ENCODE measurements at regions not wholly inside any gene's neighbourhood (a gene's known extent, or its start where the extent isn't known, plus 50 kb on each side); places are given as distances from the start of the nearest gene placed in this dataset.
A peak's percentile ranks its signal among the peaks of the same experiment; 100 is the strongest.
"Not testable (repeated sequence)": the region's sequence is repeated elsewhere in the genome, so short reads cannot be mapped to it uniquely, and the experiment has no call there.

GRCh38 chrX:56026815-56027214 is 205.3 kb upstream of the KLF8 start:
- no peaks in the 10 kb centered on the region for H3K27me3 Mint-ChIP-seq (ENCODE audit: unreplicated experiment)
- no peak for TF ChIP-seq CTCF (IDR thresholded peaks at IDR 0.05)
- no peak overlapping the region for H3K4me3 Mint-ChIP-seq (ENCODE audit: unreplicated experiment)
- H3K4me1 Mint-ChIP-seq (ENCODE audit: unreplicated experiment): no peaks in the 10 kb centered on the region
- H3K27ac Mint-ChIP-seq (ENCODE audit: unreplicated experiment): no peak overlapping the region
- H3K9me3 Mint-ChIP-seq (ENCODE audit: unreplicated experiment): peaks cover 26% of the 10 kb centered on the region
- no peaks in the 10 kb centered on the region for H3K36me3 Mint-ChIP-seq (ENCODE audit: unreplicated experiment)
- DNase-seq (ENCODE audit: extremely low spot score, unreplicated experiment): no peak

DNA sequence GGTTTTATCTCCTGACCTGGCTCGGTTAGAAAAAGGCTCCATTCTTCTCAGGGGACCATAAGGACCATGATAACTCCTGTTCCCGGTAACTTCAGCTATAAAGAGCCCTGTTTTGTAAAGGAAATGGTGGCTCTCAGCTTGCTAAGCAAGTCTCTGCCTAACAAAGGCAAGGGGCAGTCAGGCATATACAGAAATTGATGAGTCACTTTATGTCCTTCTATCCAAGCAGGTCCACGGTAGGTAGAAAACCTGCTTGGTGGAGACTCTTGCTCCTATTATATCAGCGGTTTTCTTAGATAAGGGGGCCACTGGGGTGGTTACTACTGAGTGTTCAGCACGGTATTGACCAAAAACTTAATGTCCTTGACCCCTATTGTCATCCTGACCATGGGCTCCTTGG is 203.0 kb upstream of the KLF8 start:
- no peak overlapping the region for H3K27ac Mint-ChIP-seq (ENCODE audit: unreplicated experiment)
- H3K27me3 Mint-ChIP-seq (ENCODE audit: unreplicated experiment): no peaks in the 10 kb centered on the region
- no peaks in the 10 kb centered on the region for H3K4me1 Mint-ChIP-seq (ENCODE audit: unreplicated experiment)
- DNase-seq (ENCODE audit: extremely low spot score, unreplicated experiment): no peak
- H3K4me3 Mint-ChIP-seq (ENCODE audit: unreplicated experiment): no peak overlapping the region
- H3K9me3 Mint-ChIP-seq (ENCODE audit: unreplicated experiment): peaks cover 35% of the 10 kb centered on the region
- no peaks in the 10 kb centered on the region for H3K36me3 Mint-ChIP-seq (ENCODE audit: unreplicated experiment)
- TF ChIP-seq CTCF (IDR thresholded peaks at IDR 0.05): no peak

DNA sequence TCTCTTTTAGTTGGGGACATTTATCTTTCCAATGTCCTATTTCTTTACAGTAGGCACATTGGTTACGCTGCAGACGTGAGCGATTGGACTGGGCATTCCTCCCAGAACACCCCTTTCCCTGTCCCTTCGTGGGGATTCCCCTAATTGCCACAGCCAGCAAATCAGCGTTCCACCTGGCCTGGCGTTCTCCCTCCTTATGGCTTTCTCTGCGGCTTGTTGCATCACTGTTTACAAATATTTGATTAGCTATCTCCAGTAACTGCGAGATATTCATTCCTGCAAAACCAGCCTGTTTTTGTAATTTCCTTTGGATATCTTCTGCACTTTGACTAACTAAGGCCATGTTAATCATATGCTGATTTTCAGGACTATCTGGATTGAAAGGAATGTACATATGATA is 202.5 kb upstream of the KLF8 start:
- Mint-ChIP-seq H3K27me3 (ENCODE audit: unreplicated experiment) (no peaks in the 10 kb centered on the region), H3K27ac (ENCODE audit: unreplicated experiment) (no peak overlapping the region), H3K4me1 (ENCODE audit: unreplicated experiment) (no peaks in the 10 kb centered on the region), H3K9me3 (ENCODE audit: unreplicated experiment) (peaks cover 35% of the 10 kb centered on the region), H3K4me3 (ENCODE audit: unreplicated experiment) (no peak overlapping the region), H3K36me3 (ENCODE audit: unreplicated experiment) (no peaks in the 10 kb centered on the region)
- no peak for TF ChIP-seq CTCF (IDR thresholded peaks at IDR 0.05)
- no peak for DNase-seq (ENCODE audit: extremely low spot score, unreplicated experiment)

- no peaks in the 10 kb centered on the region for H3K36me3 Mint-ChIP-seq (ENCODE audit: unreplicated experiment)
These were observed 200.7 kb upstream of the KLF8 start for GRCh38 chrX:56031409-56031808.

GRCh38 chrX:56033495-56034180 is 198.5 kb upstream of the KLF8 start:
- H3K27ac Mint-ChIP-seq (ENCODE audit: unreplicated experiment): no peak overlapping the region
- TF ChIP-seq CTCF (IDR thresholded peaks at IDR 0.05): no peak

More at GRCh38 chrX:56031409-56031808, 200.7 kb upstream of the KLF8 start:
- Mint-ChIP-seq H3K27me3 (ENCODE audit: unreplicated experiment) (no peaks in the 10 kb centered on the region), H3K4me3 (ENCODE audit: unreplicated experiment) (no peak overlapping the region), H3K4me1 (ENCODE audit: unreplicated experiment) (no peaks in the 10 kb centered on the region), H3K9me3 (ENCODE audit: unreplicated experiment) (peaks cover 34% of the 10 kb centered on the region), H3K27ac (ENCODE audit: unreplicated experiment) (no peak overlapping the region)
- no peak for TF ChIP-seq CTCF (IDR thresholded peaks at IDR 0.05)
- peak; percentile 76 for DNase-seq (ENCODE audit: extremely low spot score, unreplicated experiment)

GRCh38 chrX:56052673-56053330 is 179.4 kb upstream of the KLF8 start:
- H3K36me3 Mint-ChIP-seq (ENCODE audit: unreplicated experiment); DNase-seq (ENCODE audit: extremely low spot score, unreplicated experiment); H3K27ac Mint-ChIP-seq (ENCODE audit: unreplicated experiment); H3K4me1 Mint-ChIP-seq (ENCODE audit: unreplicated experiment); H3K4me3 Mint-ChIP-seq (ENCODE audit: unreplicated experiment); H3K27me3 Mint-ChIP-seq (ENCODE audit: unreplicated experiment): not testable (repeated sequence)
- H3K9me3 Mint-ChIP-seq (ENCODE audit: unreplicated experiment): peaks cover 33% of the 10 kb centered on the region

More at GRCh38 chrX:56033495-56034180, 198.5 kb upstream of the KLF8 start:
- peaks cover 42% of the 10 kb centered on the region for H3K9me3 Mint-ChIP-seq (ENCODE audit: unreplicated experiment)
- no peak overlapping the region for H3K4me3 Mint-ChIP-seq (ENCODE audit: unreplicated experiment)
- DNase-seq (ENCODE audit: extremely low spot score, unreplicated experiment): no peak
- H3K27me3 Mint-ChIP-seq (ENCODE audit: unreplicated experiment): no peaks in the 10 kb centered on the region
- H3K36me3 Mint-ChIP-seq (ENCODE audit: unreplicated experiment): no peaks in the 10 kb centered on the region
- no peaks in the 10 kb centered on the region for H3K4me1 Mint-ChIP-seq (ENCODE audit: unreplicated experiment)

Data from osteocyte (in vitro differentiated cells).